HG02623 (cell line): ENCODE measurements at regions not wholly inside any gene's neighbourhood (a gene's known extent, or its start where the extent isn't known, plus 50 kb on each side); places are given as distances from the start of the nearest gene placed in this dataset.
"Not testable (repeated sequence)": the region's sequence is repeated elsewhere in the genome, so short reads cannot be mapped to it uniquely, and the experiment has no call there.

Experiments used
- ATAC-seq: cut with Tn5 transposase; IDR thresholded peaks from one replicate; pipeline ENCODE4 v1.9.1; 2021; ENCODE audit warnings: moderate library complexity; ENCODE audit not compliant: unreplicated experiment

DNA sequence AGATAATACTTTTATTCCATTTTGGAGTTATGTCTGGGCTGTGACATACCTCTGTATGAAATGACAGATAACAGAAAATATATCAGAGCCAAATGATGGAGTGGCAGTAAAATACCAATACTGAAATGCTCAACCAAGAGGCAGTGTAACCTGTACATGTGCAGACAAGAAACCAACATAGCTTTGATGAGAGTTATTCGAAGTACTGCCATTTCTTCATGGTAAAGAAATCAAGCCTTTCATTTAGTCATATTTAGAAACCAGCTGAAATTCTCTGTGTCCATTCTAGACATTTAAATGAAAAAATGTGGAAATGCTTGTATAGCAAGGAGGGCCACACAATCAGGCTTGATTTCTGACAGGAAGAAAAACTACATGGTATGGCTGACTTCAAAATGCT, 127.1 kb upstream of the PTPRZ1 start:
- no peak for ATAC-seq

DNA sequence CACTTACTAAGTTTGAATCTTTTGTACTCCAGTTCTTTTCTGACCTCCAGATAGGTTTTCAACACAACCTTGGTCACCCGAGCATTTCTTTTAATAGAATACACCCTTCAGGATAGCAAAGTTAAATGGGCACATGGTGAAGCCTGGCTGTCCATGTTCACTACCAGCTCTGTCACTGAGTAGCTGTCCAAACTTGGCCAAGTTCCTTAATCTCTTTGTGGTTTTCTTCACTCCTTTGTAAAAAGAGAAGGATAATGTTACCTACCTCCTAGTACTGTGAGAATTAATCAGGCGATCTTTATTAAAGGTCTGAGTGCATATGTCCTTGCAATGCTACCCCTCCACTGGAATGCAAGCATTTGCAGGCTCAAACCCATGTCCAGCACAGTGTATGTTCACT, 128.1 kb upstream of the PTPRZ1 start:
- ATAC-seq, result no peak

DNA sequence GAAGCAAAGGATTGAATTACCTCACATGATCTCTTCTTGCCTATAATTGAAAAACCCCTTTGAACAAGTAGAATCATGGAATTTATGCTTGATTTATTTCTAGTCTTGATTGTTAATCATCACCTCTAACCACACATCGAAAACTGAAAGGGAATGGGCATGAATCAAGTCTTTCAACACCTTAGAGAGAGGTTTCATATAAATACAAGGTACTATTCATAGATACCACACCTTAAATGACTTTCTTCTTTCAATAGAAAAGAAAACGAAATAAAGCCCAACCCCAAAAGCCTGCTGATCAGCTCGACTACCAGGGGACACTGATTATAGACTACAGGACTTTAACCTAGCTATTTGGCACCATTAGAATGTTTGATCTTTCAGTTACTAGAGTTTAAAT, 128.6 kb upstream of the PTPRZ1 start:
- ATAC-seq, result no peak

DNA sequence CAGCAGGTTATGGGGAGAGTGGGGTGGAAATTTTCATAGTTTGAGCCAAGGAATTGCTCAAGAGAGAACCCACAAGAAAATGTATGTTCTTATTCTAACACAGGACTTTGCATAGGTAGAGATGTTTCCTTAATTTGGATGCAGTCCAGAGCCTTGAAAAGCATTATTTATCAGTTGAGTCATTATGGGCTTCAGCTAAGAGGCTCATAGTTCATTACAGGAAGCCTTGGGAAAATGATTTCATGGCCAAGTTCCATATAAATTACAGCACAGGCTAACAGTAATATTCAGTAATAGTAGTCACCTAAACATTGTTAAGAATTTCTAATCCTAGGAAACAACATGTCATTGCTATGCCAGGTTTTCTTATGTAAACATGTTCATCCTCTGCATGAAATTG, 131.1 kb upstream of the PTPRZ1 start:
- no peak for ATAC-seq

DNA sequence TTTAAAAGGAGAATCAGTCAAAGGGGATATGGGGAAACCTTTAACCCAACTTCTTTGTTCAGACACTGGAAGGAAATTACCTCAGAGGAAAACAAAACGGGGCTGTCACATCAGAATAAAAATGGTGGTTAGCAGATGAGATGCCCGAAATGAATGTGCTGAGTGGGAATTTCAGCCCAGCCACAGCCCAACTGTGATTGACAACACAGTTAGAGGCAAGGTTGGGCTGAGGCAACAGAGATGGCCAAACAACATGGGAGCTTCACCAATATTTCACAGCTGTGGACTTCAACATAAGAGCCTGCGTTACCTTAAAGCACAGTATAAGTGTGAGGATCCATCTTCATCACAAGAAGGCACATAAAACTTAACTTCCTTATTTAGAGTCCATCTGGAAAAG, 133.5 kb upstream of the PTPRZ1 start:
- ATAC-seq, result no peak

DNA sequence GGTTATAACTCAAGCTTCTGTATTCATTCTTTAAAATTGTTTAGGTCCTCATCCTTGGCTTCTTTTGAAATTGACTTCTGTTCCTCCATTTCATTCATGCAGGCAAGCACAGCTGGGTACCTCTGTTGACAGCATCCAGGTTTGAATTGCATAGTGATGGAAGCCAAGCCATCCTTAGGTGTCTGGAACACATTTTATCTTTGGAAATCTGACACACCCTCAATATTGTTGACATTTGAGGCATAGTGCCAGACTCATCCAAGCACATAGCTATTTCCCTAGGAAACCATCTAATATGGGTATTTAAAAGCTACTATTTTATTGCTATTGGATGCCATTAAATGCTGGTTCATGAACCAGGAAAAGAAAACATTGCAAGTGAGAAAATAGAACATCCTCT, 142.1 kb upstream of the PTPRZ1 start:
- no peak for ATAC-seq

DNA sequence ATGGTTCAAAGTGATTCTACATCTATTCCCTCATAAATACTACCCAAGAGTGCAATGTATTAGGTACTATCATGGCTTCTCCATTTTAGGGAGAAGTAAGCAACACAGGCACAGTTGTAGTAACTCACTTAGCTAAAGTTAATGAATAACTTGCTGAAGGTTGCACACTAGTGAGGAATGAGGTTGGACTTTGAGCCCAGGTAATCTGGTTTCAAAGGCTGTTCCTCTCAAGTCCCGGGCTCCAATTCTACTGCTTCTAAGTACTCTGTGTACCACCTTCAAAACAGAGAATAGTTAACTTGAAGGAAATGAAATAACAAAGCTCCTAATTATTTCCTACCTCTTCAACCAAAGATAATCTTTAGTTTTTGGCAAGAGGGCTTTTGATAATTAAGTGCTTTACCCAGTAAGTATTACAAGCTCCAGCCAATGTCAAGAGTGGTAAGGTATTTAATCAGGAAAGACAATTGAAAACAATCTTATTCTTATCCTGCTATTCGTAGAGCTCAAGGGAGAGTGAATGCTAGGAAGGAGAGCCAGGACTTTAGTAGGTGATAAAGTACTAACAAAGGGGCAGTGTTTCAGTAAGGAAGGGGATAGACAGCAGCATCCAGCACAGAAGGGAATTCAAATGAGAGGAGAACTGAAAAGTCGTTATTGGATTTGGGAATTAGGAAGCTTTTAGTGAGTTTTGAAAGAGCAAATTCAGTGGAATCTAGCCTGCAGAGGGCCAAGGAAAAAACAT, 158.2 kb upstream of the PTPRZ1 start:
- ATAC-seq, result no peak

DNA sequence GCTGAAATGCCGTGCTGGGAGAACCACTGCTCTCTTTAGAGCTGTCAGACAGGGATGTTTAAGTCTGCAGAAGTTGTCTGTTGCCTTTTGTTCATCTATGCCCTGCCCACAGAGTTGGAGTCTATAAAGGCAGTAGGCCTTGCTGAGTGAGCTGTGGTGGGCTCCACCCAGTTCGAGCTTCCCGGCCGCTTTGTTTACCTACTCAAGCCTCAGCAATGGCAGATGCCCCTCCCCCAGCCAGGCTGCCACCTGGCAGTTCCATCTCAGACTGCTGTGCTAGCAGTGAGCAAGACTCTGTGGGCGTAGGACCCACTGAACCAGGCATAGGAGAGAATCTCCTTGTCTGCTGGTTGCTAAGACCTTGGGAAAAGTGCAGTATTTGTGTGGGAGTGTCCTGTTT, 160.0 kb upstream of the PTPRZ1 start:
- not testable (repeated sequence) for ATAC-seq

DNA sequence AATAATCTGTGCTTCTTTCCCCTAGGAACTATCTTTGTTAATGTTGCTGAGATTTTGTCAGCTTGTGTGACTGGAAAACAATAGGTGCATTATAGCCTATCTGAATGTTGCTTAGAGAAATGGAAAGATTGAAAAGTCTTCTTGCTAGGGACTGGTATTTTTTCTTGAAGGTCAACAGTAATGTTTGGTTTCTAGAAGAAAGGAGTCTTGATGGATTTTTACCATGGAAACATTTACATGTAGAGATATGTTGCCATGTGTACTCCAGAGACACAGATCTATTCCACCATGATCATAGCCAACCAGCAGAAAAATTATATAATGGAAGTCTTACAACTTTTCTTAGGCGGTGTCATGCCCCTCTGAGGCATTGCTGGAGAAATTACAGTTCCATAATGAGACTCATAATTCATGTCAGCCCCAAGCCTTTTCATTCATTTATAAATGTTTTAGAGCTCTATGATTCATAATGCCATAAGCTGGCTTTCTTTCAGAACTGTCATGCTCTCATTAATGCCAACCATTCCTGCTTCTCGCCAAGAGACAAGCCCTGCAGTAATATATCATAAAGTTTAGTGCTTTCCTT, 175.1 kb upstream of the PTPRZ1 start:
- no peak for ATAC-seq

DNA sequence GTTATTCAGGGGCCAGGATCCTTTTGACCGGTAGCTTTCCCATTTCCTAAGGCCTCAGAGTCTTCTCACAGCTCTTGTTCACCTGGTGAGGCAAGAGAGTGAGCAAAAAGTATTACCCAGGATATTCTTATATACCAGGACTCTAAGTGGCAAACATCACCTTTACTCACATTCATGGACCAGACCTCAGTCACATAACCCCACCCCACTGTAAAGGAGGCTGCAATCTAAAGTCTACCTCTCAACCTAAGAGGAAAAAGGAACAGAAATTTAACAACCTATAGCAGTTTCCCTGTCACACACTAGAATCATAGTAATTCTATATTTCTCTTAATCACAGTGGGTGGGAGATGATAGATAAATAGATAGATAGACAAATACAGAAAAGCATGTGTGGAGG, 176.0 kb upstream of the PTPRZ1 start:
- no peak for ATAC-seq

DNA sequence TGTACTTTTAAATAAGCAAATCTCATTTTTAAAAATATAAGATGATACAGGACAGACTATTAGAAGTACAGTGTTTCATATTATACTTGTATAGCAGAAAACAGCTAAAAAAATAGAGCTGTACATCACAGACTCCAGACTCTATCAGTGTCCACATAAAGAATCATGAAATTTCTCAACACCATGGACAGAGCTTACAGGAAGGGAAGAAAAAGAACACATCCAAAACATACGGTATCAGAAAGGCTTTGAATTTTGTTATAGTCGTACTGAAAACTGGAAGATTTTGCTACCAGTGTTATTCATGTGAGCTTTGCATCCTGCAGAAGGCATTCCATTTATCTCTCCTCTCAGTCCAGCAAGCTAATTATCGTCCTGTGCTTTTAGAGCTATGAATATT, 183.2 kb upstream of the PTPRZ1 start:
- ATAC-seq, result no peak

DNA sequence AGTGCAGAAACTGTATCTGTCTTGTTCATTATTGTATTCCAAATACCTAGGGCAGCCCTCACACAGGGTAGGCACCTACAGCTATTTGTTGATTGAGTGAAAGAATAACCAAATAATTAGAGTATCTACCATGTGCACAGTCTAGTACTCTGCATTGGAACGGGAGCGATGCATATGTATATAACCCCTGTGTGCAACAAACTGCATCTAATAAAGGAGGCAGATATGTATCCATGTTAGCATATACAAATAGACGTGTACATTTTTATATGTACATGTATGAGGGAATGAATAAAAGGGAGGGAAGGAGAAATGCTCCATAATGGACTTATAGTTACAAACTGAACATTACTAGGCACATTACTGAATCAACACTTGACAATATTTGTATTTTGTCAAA, 191.3 kb upstream of the PTPRZ1 start:
- ATAC-seq, result no peak

DNA sequence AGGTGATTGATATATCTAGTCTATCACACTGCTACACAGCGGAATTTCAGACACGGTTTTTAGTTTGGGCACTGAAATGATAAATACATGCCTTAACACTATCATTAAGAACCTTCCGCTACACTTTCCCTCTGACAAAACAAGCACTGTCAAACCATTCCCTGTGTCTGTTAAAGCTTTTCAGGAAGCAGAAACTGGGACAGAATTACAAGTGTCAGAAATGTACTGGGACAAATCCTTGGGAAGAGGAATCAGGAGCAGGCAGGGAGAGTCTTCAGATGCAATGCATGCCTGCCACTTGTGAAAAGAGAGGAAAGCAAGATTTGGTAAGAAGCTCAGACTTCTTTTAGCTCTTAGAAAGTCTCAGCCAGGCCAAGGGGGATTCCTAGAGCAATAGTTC, 196.8 kb upstream of the PTPRZ1 start:
- no peak for ATAC-seq

DNA sequence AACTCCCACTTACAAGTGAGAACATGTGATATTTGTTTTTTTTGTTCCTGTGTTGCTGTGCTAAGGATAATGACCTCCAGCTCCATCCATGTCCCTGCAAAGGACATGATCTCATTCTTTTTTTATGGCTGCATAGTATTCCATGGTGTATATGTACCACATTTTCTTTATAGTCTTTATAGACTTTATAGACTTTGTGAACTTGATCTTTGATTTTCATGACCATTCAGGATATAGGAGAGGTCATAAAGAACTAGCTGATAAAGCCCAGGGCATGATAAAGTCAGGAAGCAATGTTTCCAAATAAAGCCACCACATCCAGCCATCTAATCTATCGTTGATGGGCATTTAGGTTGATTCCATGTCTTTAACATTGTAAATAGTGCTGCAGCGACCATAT, 198.5 kb upstream of the PTPRZ1 start:
- not testable (repeated sequence) for ATAC-seq

DNA sequence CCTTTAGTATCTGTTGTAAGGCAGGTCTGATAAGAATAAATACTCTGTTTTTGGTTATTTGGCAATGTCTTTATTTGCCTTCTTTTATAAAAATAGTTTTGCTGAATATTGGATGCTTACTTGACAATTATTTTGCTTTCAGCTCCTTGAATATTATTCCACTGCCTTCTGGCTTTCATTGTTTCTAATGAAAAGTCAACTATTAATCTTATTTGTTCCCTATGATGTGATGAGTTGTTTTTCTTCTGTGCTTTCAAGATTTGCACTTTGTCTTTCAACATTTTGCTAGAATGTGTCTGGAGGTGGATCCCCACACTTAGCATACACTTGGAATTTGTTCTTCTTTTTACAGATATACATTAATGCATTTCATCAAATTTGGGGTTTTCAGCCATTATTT, 203.8 kb upstream of the PTPRZ1 start:
- no peak for ATAC-seq

DNA sequence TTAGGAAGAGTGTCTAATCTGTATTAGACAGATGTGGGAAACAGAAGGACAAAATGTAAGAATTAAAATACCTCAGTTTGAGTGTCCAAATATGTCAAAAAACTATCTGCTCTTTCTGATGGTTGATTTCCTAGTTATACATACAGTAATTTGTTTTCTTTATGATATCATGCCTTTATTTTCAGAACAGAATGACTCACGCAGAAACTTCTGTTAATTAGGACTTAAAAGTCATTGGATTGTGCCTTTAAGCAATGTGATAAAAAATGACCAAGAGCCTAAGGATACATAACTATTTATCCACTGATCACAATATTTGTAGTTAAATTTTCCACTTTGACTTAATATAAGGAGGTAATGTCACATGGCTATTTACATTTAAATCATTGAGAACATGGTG, 206.7 kb upstream of the PTPRZ1 start:
- no peak for ATAC-seq

DNA sequence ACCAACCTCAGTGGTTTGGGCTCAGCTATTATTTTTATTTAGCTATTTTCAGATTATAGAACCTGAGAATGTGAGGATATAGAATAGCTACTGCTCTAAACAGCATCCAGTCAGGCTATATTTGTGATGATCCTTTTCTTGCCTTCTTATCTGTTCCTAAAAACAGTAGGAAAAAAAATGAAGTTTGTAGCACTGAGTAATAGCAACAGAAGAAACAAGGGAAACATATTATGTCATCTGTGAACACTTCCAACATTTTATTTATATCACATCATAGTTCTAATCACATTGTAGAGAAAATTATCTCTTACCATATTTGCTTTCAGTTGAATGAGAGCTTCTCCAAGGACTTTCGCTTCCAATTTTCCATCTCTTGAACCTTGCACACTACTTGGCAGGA, 229.6 kb upstream of the PTPRZ1 start:
- ATAC-seq, result no peak

DNA sequence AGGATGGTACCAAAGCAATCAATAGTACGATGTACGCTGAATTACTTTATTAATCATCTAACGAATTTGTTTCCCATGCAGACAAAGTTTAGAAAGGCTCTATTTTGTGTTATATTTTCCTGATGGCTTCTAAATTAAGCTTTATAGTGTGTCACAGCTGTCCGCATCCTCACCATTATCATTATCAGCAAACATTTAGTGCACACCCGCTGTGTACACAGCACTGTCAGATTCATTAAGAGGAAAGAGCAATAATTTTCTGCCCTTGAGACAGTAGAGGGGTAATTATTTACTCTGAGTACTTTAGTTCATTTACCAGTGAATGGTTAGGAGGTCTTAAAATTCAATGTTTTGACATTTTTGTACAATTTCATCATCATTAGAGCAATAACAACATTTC, 233.3 kb upstream of the PTPRZ1 start:
- no peak for ATAC-seq

DNA sequence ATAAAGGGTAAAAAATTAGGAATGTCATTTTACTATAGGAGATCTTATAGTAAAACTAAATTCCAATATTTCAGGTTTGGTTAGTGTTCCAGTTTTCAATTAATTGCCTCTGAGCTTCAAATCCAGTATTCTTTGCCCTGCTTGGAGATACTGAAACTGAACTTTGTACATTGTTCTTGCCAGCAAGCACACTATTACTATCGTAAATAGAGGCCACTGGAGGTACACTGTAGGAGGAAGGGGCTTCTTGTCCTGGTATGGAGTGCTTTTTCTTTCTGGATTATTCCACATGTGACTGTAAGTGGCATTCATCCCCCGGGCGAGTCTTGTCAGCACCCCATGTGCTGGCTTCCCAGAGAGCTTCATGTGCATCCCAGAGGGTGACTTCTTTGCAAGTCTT, 234.7 kb upstream of the PTPRZ1 start:
- ATAC-seq, result no peak

DNA sequence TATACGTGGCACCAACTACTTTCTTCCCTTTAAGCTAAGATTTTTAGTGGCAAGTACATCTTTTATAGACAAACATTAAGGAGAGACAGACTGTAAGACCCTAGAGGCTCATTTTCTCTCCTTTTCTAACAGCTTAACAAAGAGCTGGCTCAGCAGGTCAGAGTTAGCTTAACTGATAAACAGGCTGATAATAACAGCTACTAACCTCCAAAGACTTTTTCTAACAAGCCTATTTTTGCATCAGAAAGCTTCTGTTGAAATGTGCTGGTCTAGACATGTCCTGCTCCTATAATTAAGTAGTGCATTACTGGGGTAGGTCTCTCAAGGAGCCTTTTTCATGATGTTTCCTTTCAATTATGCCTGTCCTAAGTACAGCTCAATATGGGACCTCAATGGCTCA, 238.2 kb upstream of the FAM3C start:
- ATAC-seq, result no peak

DNA sequence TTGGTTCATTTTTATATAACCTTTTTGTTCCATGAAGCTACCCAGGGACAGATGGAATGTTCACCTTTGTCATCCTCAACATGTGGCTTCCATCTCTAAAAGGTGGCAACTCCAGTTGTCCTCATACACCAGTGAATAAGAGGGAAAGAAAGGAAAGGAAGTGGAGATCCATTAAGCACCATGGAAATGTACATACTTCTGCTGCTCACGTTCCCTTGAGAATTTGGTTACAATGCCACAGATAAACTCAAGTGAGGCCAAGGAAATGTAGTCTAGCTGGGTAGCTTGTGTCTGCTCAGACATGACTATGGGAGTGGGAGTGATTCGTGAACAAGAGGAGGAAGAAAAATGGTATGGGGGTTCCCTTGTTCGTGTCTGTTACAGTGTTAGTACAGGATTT, 237.1 kb upstream of the FAM3C start:
- no peak for ATAC-seq

DNA sequence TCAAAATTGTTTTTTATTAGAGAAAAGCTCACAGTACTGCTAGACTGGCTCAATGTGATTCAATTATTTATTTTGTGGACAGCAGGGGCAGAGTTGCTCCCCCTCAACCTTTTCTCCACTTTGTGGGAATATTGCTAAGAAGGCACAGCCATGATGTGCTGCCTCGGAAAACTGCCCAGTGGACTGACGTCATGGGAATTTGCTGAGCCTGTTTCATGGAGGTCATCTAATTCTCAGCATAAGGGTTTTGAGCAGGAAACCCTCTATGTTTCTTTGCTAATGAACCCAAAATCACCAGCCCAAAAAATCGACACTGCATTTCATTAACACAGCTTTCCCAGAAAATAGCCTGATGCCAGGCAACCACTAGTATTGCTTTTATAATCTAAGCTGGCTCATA, 228.8 kb upstream of the FAM3C start:
- ATAC-seq, result no peak
